IMR-90 (cell line): ENCODE measurements at regions not wholly inside any gene's neighbourhood (a gene's known extent, or its start where the extent isn't known, plus 50 kb on each side); places are given as distances from the start of the nearest gene placed in this dataset.

Source experiments
- ATAC-seq: fragments of 200-7000 bp; cut with Tn5 transposase; 2 replicates; pipeline ENCODE4 v1.9.1; 2020; ENCODE audit warnings: low read depth, mild to moderate bottlenecking, moderate library complexity
- BruUV-seq: library from RNA; stranded (reverse); fragments of 400-500 nt; replicated peaks from 2 replicates; lab custom pipeline; 2021; lab: Mats Ljungman, UMichigan
- CTCF ChIA-PET: fragments of 300-600 bp; formaldehyde crosslinking; extraction: SDS; loops from one replicate; lab custom pipeline; 2021; ENCODE audit warnings: antibody characterized with exemption; lab: Yijun Ruan, JAX
- POLR2A ChIA-PET: fragments of 300-600 bp; sonication (Branson Sonifier 250); formaldehyde crosslinking; loops from one replicate; lab custom pipeline; 2022; ENCODE audit warnings: antibody characterized with exemption; ENCODE audit not compliant: unreplicated experiment; lab: Charles Lee
- DNase-seq: peaks from one replicate; pipeline ENCODE4 v3.0.0; 2013
- H2AFZ ChIP-seq: replicated peaks from 2 replicates; pipeline ENCODE3; 2013; ENCODE audit warnings: low read length, mild to moderate bottlenecking; ENCODE audit not compliant: poor library complexity
- H2AK5ac ChIP-seq: 2 replicates; pipeline ENCODE4 v1.6.1; 2013; ENCODE audit warnings: low read depth, low read length, inconsistent platforms
- H2AK9ac ChIP-seq: replicated peaks from 2 replicates; pipeline ENCODE3; 2013; ENCODE audit warnings: mild to moderate bottlenecking, low read depth, low read length, moderate library complexity; ENCODE audit not compliant: poor library complexity
- H2BK120ac ChIP-seq: 2 replicates; pipeline ENCODE4 v1.6.1; 2013; ENCODE audit warnings: low read depth, low read length, inconsistent platforms
- H2BK15ac ChIP-seq: 3 replicates; pipeline ENCODE4 v1.6.1; 2013; ENCODE audit warnings: low read depth, low read length, inconsistent platforms
- H2BK20ac ChIP-seq: 2 replicates; pipeline ENCODE4 v1.6.1; 2013; ENCODE audit warnings: low read depth, mild to moderate bottlenecking, inconsistent platforms, low read length, moderate library complexity
- H2BK5ac ChIP-seq: 2 replicates; pipeline ENCODE4 v1.6.1; 2013; ENCODE audit warnings: mild to moderate bottlenecking, low read depth, low read length, inconsistent platforms; ENCODE audit not compliant: poor library complexity, severe bottlenecking
- H3K14ac ChIP-seq: replicated peaks from 2 replicates; pipeline ENCODE4 v1.6.1; 2013; ENCODE audit warnings: low read depth, low read length, inconsistent platforms
- H3K18ac ChIP-seq: 2 replicates; pipeline ENCODE4 v1.6.1; 2013; ENCODE audit warnings: low read depth, low read length, control low read depth
- H3K23ac ChIP-seq: 2 replicates; pipeline ENCODE4 v1.6.1; 2013; ENCODE audit warnings: low read depth, low read length, inconsistent platforms
- H3K27ac ChIP-seq: 2 replicates; pipeline ENCODE4 v1.5.1; 2013; ENCODE audit warnings: mild to moderate bottlenecking, control low read depth, low read length; ENCODE audit not compliant: insufficient read depth
- H3K27me3 ChIP-seq: 2 replicates; pipeline ENCODE4 v1.6.1; 2013; ENCODE audit warnings: low read length; ENCODE audit not compliant: control insufficient read depth, insufficient read depth
- H3K36me3 ChIP-seq: 2 replicates; pipeline ENCODE4 v1.6.1; 2013; ENCODE audit warnings: low read length, mixed read lengths; ENCODE audit not compliant: control insufficient read depth, insufficient read depth
- H3K4ac ChIP-seq: 2 replicates; pipeline ENCODE4 v1.6.1; 2013; ENCODE audit warnings: low read depth, low read length, inconsistent platforms
- H3K4me1 ChIP-seq: 2 replicates; pipeline ENCODE4 v1.6.1; 2013; ENCODE audit warnings: low read length, mixed read lengths; ENCODE audit not compliant: control insufficient read depth, insufficient read depth
- H3K4me2 ChIP-seq: 2 replicates; pipeline ENCODE4 v1.6.1; 2013; ENCODE audit warnings: low read depth, mild to moderate bottlenecking, control low read depth, low read length, moderate library complexity
- H3K4me3 ChIP-seq: 2 replicates; pipeline ENCODE4 v1.5.1; 2013; ENCODE audit warnings: low read depth, mild to moderate bottlenecking, control low read depth, low read length, moderate library complexity; ENCODE audit not compliant: insufficient read depth
- H3K56ac ChIP-seq: 2 replicates; pipeline ENCODE4 v1.6.1; 2013; ENCODE audit warnings: low read length, inconsistent platforms; ENCODE audit not compliant: insufficient read depth; ENCODE audit errors: extremely low read depth
- H3K79me1 ChIP-seq, 2 experiments: 2 replicates each; pipeline ENCODE4 v1.6.1; 2013; ENCODE audit warnings: low read length in 2 of 2, inconsistent platforms in 1 of 2, low read depth in 1 of 2
- H3K9ac ChIP-seq: 2 replicates; pipeline ENCODE4 v1.6.1; 2013; ENCODE audit warnings: low read depth, low read length, control low read depth
- H3K9me1 ChIP-seq: 2 replicates; pipeline ENCODE4 v1.6.1; 2013; ENCODE audit warnings: low read length, inconsistent platforms; ENCODE audit not compliant: insufficient read depth
- H3K9me3 ChIP-seq: 2 replicates; pipeline ENCODE4 v1.6.1; 2013; ENCODE audit warnings: low read length; ENCODE audit not compliant: control insufficient read depth, insufficient read depth
- H4K20me1 ChIP-seq: 2 replicates; pipeline ENCODE4 v1.6.1; 2013; ENCODE audit warnings: low read length, inconsistent platforms; ENCODE audit not compliant: insufficient read depth
- H4K5ac ChIP-seq: 2 replicates; pipeline ENCODE4 v1.6.1; 2013; ENCODE audit warnings: mild to moderate bottlenecking, low read depth, low read length, control low read depth
- H4K8ac ChIP-seq, 2 experiments: 2 replicates each; pipeline ENCODE4 v1.6.1; 2013; ENCODE audit warnings: low read depth in 2 of 2, low read length in 2 of 2, control low read depth in 1 of 2, inconsistent platforms in 1 of 2
- H4K91ac ChIP-seq: 2 replicates; pipeline ENCODE4 v1.6.1; 2013; ENCODE audit warnings: low read depth, low read length, inconsistent platforms; ENCODE audit not compliant: insufficient read depth
- BHLHE40 ChIP-seq: fragments of 150-350 bp; IDR thresholded peaks from 2 replicates; pipeline ENCODE4 v1.6.1; 2016; ENCODE audit warnings: mild to moderate bottlenecking, low read depth, low read length
- CEBPB ChIP-seq: IDR thresholded peaks from 2 replicates; pipeline ENCODE4 v1.6.1; 2012; ENCODE audit warnings: low read depth, low read length, improper control_type of control experiment
- CHD1 ChIP-seq: IDR thresholded peaks from 2 replicates; pipeline ENCODE4 v1.6.1; 2012; ENCODE audit warnings: low read depth, low read length, improper control_type of control experiment
- FOS ChIP-seq: fragments of 150-350 bp; IDR thresholded peaks from 2 replicates; pipeline ENCODE4 v1.6.1; 2016; ENCODE audit warnings: low read depth, low read length
- MAFK ChIP-seq: IDR thresholded peaks from 2 replicates; pipeline ENCODE4 v1.6.1; 2012; ENCODE audit warnings: low read depth, low read length, improper control_type of control experiment
- MXI1 ChIP-seq: IDR thresholded peaks from 2 replicates; pipeline ENCODE4 v1.6.1; 2012; ENCODE audit warnings: low read depth, mild to moderate bottlenecking, low read length, moderate library complexity, borderline replicate concordance
- POLR2A ChIP-seq: IDR thresholded peaks from 2 replicates; pipeline ENCODE4 v1.6.1; 2012; ENCODE audit warnings: mild to moderate bottlenecking, low read depth, low read length
- RAD21 ChIP-seq: IDR thresholded peaks from 2 replicates; pipeline ENCODE4 v1.6.1; 2012; ENCODE audit warnings: low read length, improper control_type of control experiment
- RCOR1 ChIP-seq: IDR thresholded peaks from 2 replicates; pipeline ENCODE4 v1.6.1; 2012; ENCODE audit warnings: mild to moderate bottlenecking, low read length, improper control_type of control experiment; ENCODE audit not compliant: insufficient replicate concordance
- RFX5 ChIP-seq: IDR thresholded peaks from 2 replicates; pipeline ENCODE4 v1.8.0; 2012; ENCODE audit warnings: low read depth, mild to moderate bottlenecking, low read length, moderate library complexity
- SMC3 ChIP-seq: fragments of 150-350 bp; IDR thresholded peaks from 2 replicates; pipeline ENCODE4 v1.6.1; 2016; ENCODE audit warnings: low read depth, mild to moderate bottlenecking, antibody characterized with exemption, low read length, moderate library complexity
- WGBS, 2 experiments: methylation state at CpG; one replicate each; pipeline versions ENCODE4 v1.1.5 to v1.1.7; 2013; ENCODE audit warnings: missing lambda C conversion rate in 2 of 2; ENCODE audit not compliant: insufficient read length in 1 of 2; ENCODE audit errors: extremely low coverage in 2 of 2; 5-methylcytosine and 5-hydroxymethylcytosine counted together
- dilution Hi-C: fragments of 300-500 bp; cut with HindIII; formaldehyde crosslinking; loops from one replicate; pipeline ENCODE4 v1.14.3; 2018; ENCODE audit warnings: low sequenced_read_pairs; ENCODE audit not compliant: unreplicated experiment
- in situ Hi-C: fragments of 300-500 bp; cut with MboI; formaldehyde crosslinking; loops from 3 replicates; pipeline ENCODE4 v1.14.3; 2019; ENCODE audit warnings: low sequenced_read_pairs, inconsistent platforms, mixed read lengths
- intact Hi-C: fragments of 100-400 bp; cut with micrococcal nuclease; formaldehyde crosslinking; loops from 2 replicates; pipeline ENCODE4 v1.10.0; 2022
- TF ChIP-seq, protein P1 (sequence below): fragments of 150-350 bp; IDR thresholded peaks from 2 replicates; pipeline ENCODE4 v1.6.1; 2016; ENCODE audit warnings: low read depth, mild to moderate bottlenecking, low read length, moderate library complexity, borderline replicate concordance
- TF ChIP-seq, protein P2 (sequence below): fragments of 150-350 bp; IDR thresholded peaks from 2 replicates; pipeline ENCODE4 v1.6.1; 2017; ENCODE audit warnings: mild to moderate bottlenecking, antibody characterized with exemption, low read length, low read depth
- TF ChIP-seq, protein P3 (sequence below): conservative IDR thresholded peaks from 2 replicates; pipeline ENCODE4 v1.5.1; 2012; ENCODE audit warnings: mild to moderate bottlenecking, low read depth, low read length, improper control_type of control experiment

DNA sequence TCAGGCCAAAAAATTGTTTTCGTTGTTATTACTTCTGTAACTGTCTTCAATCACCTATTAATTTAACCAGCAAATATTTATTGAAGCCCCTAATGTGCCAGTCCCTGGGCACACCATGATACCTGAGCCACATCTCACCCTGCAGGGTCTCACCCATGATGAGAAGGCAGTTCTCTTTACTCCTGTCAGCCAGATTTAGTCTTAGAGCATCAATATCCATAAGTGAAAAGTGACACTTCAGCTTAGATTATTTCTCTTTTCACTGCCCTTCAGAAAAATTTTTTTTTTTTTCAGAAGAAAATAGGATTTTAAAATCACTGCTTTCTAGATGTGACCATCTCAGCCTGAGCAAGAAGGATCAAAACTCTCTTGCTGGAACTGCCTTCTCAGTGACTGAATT is 258.6 kb upstream of the NFE2L3 start:
- Histone ChIP-seq H3K23ac (no peak overlapping the region), H3K27me3 (peaks cover 27% of the 10 kb centered on the region), H3K18ac (no peak overlapping the region), H2AK9ac (no peak overlapping the region), H3K27ac (no peak overlapping the region), H3K56ac (no peak overlapping the region), H3K9me1 (no peaks in the 10 kb centered on the region), H3K79me1 (no peaks in the 10 kb centered on the region), H4K91ac (no peak overlapping the region), H3K4me1 (no peaks in the 10 kb centered on the region), H3K36me3 (no peaks in the 10 kb centered on the region), H2AFZ (peak overlapping the region; percentile 71), H2BK120ac (no peak overlapping the region), H3K14ac (no peak overlapping the region), H2AK5ac (no peak overlapping the region), H3K9ac (no peak overlapping the region), H2BK15ac (no peak overlapping the region), H3K4ac (no peak overlapping the region), H3K4me2 (no peak overlapping the region; the same call in 1 of the 2 replicates), H2BK20ac (no peak overlapping the region), H2BK5ac (no peak overlapping the region), H4K5ac (no peak overlapping the region), H4K8ac (no peak overlapping the region), H3K4me3 (no peak overlapping the region), H3K9me3 (no peaks in the 10 kb centered on the region), H4K20me1 (no peaks in the 10 kb centered on the region)
- no peak for TF ChIP-seq SMC3
- no peak for TF ChIP-seq RCOR1
- TF ChIP-seq MAFK = no peak
- TF ChIP-seq POLR2A = no peak
- TF ChIP-seq RFX5 = no peak
- no peak for TF ChIP-seq FOS
- TF ChIP-seq MXI1 = no peak
- TF ChIP-seq, protein P1, sequence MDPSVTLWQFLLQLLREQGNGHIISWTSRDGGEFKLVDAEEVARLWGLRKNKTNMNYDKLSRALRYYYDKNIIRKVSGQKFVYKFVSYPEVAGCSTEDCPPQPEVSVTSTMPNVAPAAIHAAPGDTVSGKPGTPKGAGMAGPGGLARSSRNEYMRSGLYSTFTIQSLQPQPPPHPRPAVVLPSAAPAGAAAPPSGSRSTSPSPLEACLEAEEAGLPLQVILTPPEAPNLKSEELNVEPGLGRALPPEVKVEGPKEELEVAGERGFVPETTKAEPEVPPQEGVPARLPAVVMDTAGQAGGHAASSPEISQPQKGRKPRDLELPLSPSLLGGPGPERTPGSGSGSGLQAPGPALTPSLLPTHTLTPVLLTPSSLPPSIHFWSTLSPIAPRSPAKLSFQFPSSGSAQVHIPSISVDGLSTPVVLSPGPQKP = no peak
- TF ChIP-seq, protein P2, sequence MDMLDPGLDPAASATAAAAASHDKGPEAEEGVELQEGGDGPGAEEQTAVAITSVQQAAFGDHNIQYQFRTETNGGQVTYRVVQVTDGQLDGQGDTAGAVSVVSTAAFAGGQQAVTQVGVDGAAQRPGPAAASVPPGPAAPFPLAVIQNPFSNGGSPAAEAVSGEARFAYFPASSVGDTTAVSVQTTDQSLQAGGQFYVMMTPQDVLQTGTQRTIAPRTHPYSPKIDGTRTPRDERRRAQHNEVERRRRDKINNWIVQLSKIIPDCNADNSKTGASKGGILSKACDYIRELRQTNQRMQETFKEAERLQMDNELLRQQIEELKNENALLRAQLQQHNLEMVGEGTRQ = no peak
- TF ChIP-seq CEBPB = no peak
- no peak for TF ChIP-seq BHLHE40
- no peak for TF ChIP-seq RAD21
- no peak for TF ChIP-seq CHD1
- TF ChIP-seq, protein P3, sequence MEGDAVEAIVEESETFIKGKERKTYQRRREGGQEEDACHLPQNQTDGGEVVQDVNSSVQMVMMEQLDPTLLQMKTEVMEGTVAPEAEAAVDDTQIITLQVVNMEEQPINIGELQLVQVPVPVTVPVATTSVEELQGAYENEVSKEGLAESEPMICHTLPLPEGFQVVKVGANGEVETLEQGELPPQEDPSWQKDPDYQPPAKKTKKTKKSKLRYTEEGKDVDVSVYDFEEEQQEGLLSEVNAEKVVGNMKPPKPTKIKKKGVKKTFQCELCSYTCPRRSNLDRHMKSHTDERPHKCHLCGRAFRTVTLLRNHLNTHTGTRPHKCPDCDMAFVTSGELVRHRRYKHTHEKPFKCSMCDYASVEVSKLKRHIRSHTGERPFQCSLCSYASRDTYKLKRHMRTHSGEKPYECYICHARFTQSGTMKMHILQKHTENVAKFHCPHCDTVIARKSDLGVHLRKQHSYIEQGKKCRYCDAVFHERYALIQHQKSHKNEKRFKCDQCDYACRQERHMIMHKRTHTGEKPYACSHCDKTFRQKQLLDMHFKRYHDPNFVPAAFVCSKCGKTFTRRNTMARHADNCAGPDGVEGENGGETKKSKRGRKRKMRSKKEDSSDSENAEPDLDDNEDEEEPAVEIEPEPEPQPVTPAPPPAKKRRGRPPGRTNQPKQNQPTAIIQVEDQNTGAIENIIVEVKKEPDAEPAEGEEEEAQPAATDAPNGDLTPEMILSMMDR = no peak
- in situ Hi-C loops = loop anchor here (5.0 to 10.0 kb wide), 2 partner anchors 474 to 781 kb away; no protein-coding TSS in a partner anchor
- dilution Hi-C loops = no loop called here
- POLR2A ChIA-PET = no interaction called here
- no peak for ATAC-seq
- no peak for DNase-seq
- BruUV-seq = no TSS peak
- intact Hi-C loops = loop anchor here (1.0 to 5.0 kb wide), 5 partner anchors 168 to 1267 kb away; partner anchors contain the start of gene HOXA5
- WGBS, 2 experiments = no CpG with 5 or more reads among the region's 1 CpG
- CTCF ChIA-PET = interaction anchor here (0.6 to 1.6 kb wide), 14 partner anchors 14 to 1257 kb away, joined by 3 to 26 read pairs (median 5); no protein-coding TSS in a partner anchor
